Kidney (tissue), 13 donors: ENCODE measurements at regions not wholly inside any gene's neighbourhood (a gene's known extent, or its start where the extent isn't known, plus 50 kb on each side); places are given as distances from the start of the nearest gene placed in this dataset.

Experiments
- DNase-seq, 5 donors: peaks; one replicate each; pipeline ENCODE4 v3.0.0-alpha.2; 2013 to 2020
- FAIRE-seq: peaks from 2 replicates; lab custom pipeline; 2012; peaks lifted over from hg19 to GRCh38; lab: Jason Lieb, UNC
- H3K27ac ChIP-seq, 2 donors: one replicate each; pipeline ENCODE4 v1.7.0; 2013; ENCODE audit warnings: low read depth in 2 of 2, low read length in 2 of 2, inconsistent platforms in 1 of 2
- H3K27me3 ChIP-seq: one replicate; pipeline ENCODE4 v1.7.1; 2013; ENCODE audit warnings: low read length, inconsistent platforms; ENCODE audit not compliant: control insufficient read depth, insufficient read depth
- H3K36me3 ChIP-seq, 3 donors: one replicate each; pipeline versions ENCODE4 v1.7.0 to v1.7.1; 2013; ENCODE audit warnings: low read length in 3 of 3, control low read depth in 1 of 3, inconsistent platforms in 1 of 3; ENCODE audit not compliant: insufficient read depth in 3 of 3, control insufficient read depth in 2 of 3
- H3K4me1 ChIP-seq, 3 donors: one replicate each; pipeline versions ENCODE4 v1.7.0 to v1.7.1; 2013; ENCODE audit warnings: low read length in 3 of 3, inconsistent platforms in 1 of 3, low read depth in 1 of 3; ENCODE audit not compliant: control insufficient read depth in 2 of 3, insufficient read depth in 2 of 3
- H3K4me3 ChIP-seq, 3 donors: one replicate each; pipeline versions ENCODE4 v1.7.0 to v1.8.1; 2013; ENCODE audit warnings: low read length in 3 of 3, control low read depth in 1 of 3, inconsistent platforms in 1 of 3
- H3K9ac ChIP-seq, 3 donors: one replicate each; pipeline versions ENCODE4 v1.7.0 to v1.7.1; 2013; ENCODE audit warnings: low read length in 3 of 3, control low read depth in 1 of 3, inconsistent platforms in 1 of 3
- H3K9me3 ChIP-seq, 3 donors: one replicate each; pipeline versions ENCODE4 v1.7.0 to v1.7.1; 2013; ENCODE audit warnings: low read length in 3 of 3, control low read depth in 1 of 3, inconsistent platforms in 1 of 3; ENCODE audit not compliant: control insufficient read depth in 2 of 3, insufficient read depth in 1 of 3
- intact Hi-C: fragments of 100-400 bp; cut with DNase I; formaldehyde crosslinking; loops from one replicate; pipeline ENCODE4 v1.11.1; 2022
- TF ChIP-seq, protein P1 (sequence below): IDR thresholded peaks from 3 replicates; pipeline ENCODE4 v1.5.1; 2012; ENCODE audit warnings: mild to moderate bottlenecking, moderate library complexity, borderline replicate concordance; ENCODE audit not compliant: insufficient read depth; ENCODE audit errors: extremely low read depth
- donor health status: control.
- donor health status: control.
- donor health status: control.
- donor health status: control.
- donor health status: control.
- donor health status: DM: yes; HTN: yes; CAD: no.
- donor health status: Normal renal cell carcinoma (clear cell type).

DNA sequence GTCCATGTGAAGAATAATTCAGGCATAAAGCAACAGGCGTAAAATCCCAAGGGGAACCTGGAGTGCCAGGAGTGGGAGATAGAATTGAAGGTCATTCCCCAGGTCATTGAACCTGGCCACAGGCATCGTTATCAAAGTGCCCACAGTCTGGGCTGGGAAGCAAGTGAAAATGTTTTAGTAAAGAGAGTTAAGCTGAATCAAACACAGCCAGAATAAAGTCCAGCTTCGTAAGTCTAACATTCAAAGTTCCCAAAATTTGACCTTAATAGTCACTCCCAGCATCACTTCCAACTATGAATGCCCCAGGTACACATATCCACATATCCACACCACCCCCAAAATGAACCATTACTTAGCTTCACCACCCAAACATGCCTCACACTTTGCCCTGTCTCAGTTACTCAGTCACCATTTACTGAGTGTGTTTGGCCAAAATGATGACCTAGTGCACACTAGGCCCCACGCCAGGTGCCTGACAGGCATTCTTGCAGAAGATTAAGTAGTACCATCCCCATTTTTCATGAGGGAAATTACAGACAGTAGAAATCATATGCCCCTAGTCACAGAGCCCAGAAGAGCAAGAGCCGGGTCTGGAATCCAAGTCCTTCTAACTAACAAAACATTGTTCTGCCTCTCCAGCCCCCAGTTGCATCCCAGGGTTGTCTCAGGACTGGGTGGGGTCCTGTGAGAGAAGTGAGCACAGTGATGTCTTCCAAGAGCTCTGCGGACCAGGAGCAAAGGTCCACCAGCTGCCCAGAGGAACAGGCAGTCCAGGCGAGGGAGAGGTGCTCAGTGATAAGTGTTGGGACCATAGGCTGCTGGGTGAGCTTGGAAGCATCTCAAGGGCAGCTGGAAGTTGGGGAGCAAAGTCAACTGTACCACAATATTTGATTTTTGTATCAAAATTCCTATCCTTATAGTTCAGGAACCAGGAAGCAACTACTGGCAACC is 65.2 kb upstream of the MYCN start:
- no peaks in the 10 kb centered on the region for H3K27me3 ChIP-seq
- no peaks in the 10 kb centered on the region for H3K9me3 ChIP-seq
- no peak overlapping the region for H3K9ac ChIP-seq
- intact Hi-C loops = no loop called here
- DNase-seq (peak in 1 of 5 donors; percentile 4), FAIRE-seq (no peak)
- H3K27ac ChIP-seq = peak overlapping the region; percentile 53 to 61
- H3K36me3 ChIP-seq = no peaks in the 10 kb centered on the region
- peaks cover 0 to 7% (median 0%) of the 10 kb centered on the region in 3 donors for H3K4me1 ChIP-seq
- TF ChIP-seq, protein P1, sequence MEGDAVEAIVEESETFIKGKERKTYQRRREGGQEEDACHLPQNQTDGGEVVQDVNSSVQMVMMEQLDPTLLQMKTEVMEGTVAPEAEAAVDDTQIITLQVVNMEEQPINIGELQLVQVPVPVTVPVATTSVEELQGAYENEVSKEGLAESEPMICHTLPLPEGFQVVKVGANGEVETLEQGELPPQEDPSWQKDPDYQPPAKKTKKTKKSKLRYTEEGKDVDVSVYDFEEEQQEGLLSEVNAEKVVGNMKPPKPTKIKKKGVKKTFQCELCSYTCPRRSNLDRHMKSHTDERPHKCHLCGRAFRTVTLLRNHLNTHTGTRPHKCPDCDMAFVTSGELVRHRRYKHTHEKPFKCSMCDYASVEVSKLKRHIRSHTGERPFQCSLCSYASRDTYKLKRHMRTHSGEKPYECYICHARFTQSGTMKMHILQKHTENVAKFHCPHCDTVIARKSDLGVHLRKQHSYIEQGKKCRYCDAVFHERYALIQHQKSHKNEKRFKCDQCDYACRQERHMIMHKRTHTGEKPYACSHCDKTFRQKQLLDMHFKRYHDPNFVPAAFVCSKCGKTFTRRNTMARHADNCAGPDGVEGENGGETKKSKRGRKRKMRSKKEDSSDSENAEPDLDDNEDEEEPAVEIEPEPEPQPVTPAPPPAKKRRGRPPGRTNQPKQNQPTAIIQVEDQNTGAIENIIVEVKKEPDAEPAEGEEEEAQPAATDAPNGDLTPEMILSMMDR = no peak
- no peak overlapping the region for H3K4me3 ChIP-seq

DNA sequence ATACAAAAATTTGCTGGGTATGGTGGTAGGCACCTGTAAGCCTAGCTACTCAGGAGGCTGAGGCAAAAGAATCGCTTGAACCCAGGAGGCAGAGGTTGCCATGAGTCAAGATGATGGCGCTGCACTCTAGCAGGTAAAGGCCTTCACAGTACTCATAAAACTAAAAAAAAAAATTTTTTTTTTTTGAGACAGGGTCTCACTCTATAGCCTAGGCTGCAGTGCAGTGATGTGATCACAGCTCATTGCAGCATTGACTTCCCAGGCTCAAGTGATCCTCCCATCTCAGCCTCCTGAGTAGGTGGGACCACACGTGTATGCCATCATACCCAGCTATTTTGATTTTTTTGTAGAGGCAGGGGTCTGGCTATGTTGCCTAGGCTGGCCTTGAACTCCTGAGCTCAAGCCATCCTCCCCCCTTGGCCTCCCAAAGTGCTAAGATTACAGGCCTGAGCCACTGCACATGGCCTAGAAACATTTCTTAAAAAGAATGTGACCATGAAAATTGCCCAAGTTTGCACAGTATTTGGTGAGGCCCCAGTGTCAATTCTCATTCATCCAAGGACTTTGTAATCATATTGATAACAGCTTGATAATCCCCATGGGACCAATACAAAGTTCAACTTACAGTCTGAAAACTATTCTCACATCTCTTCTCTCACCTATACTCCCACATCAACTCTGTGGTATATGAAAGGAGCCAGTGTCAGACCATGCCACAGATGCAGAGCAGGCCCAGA is 64.2 kb upstream of the MYCN start:
- Histone ChIP-seq H3K9me3 (no peaks in the 10 kb centered on the region), H3K9ac (no peak overlapping the region), H3K27me3 (no peaks in the 10 kb centered on the region), H3K4me1 (peaks cover 0 to 7% (median 0%) of the 10 kb centered on the region in 3 donors), H3K4me3 (no peak overlapping the region), H3K36me3 (no peaks in the 10 kb centered on the region), H3K27ac (peak overlapping the region in 1 of 2 donors; percentile 34)
- TF ChIP-seq, protein P1 = no peak
- DNase-seq (no peak), FAIRE-seq (no peak)
- intact Hi-C loops = no loop called here

DNA sequence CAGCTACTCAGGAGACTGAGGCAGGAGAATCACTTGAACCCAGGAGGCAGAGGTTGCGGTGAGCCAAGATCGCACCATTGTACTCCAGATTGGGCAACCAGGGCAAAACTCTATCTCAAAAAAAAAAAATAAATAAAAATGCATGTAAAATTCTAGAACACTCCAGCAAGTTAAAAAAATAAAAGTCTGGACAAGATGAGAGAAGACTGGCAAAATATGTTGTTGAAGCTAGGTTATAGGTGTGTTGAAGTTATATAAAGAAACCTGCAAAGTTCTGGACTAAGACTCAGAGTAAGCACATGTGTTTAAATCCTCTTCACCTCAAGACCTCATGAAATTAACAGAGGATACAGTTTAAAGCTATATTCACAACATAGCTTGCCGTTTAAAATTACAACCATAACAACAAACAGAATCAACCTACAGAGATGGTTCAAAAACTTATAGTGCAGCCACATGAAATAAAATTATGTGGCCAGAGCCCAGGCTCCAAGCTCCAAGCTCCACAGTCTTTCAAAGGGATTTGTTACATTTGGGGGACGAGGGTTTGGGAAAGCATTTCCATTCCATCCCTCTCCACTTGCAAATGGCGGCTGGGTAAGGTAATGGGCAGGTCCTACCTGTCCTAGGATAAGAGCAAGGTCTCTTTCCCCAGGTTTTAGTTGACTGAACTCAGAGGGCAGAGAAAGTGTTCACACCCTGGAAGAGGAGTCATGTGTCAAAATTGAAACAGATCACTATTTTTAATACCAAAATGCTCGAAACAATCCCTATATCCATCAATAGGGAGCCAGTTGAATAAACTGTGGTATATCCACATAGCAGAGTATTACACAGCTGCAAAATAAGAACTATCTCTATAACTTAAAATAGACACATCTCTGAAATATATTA is 59.9 kb upstream of the MYCN start:
- Histone ChIP-seq H3K27me3 (no peaks in the 10 kb centered on the region), H3K4me3 (no peak overlapping the region), H3K36me3 (no peaks in the 10 kb centered on the region), H3K4me1 (peaks cover 0 to 3% (median 0%) of the 10 kb centered on the region in 3 donors), H3K9ac (no peak overlapping the region), H3K27ac (no peak overlapping the region), H3K9me3 (no peaks in the 10 kb centered on the region)
- no peak for DNase-seq
- FAIRE-seq = no peak
- TF ChIP-seq, protein P1 = no peak
- intact Hi-C loops = no loop called here
